ENCODE measurements at regions not wholly inside any gene's neighbourhood (a gene's known extent, or its start where the extent isn't known, plus 50 kb on each side); places are given as distances from the start of the nearest gene placed in this dataset.

GRCh38 chr2:207464007-207464406 lies 65.8 kb upstream of the CREB1 start:
- POLR2A ChIA-PET, result no interaction called here
- no peaks in the 10 kb centered on the region for H3K27me3 ChIP-seq (replicated peaks in 1 of 2; ENCODE audit: control insufficient read depth in 2 of 2, insufficient read depth in 2 of 2, low read length in 1 of 2)
- no peak for DNase-seq (ENCODE audit: low read depth, low spot score)
- no peaks in the 10 kb centered on the region for H4K20me1 ChIP-seq (ENCODE audit: control insufficient read depth, insufficient read depth)
- no peaks in the 10 kb centered on the region for H3K79me2 ChIP-seq (ENCODE audit: control insufficient read depth, insufficient read depth, low read length)
- CTCF ChIA-PET, result interaction anchor here (0.6 kb wide), 1 partner anchor 862 kb away, joined by 3 read pairs; no protein-coding TSS in a partner anchor
- no peak overlapping the region for H3K4me3 ChIP-seq
- no peak for ATAC-seq
- no peak overlapping the region for H2AFZ ChIP-seq (ENCODE audit: control insufficient read depth, low read depth, low read length)
- no peak overlapping the region for H3K27ac ChIP-seq (ENCODE audit: control insufficient read depth, insufficient read depth)
- H3K9ac ChIP-seq (ENCODE audit: control insufficient read depth, insufficient read depth, low read length), result no peak overlapping the region
- BruUV-seq (replicated peaks), result no TSS peak
- no peak for FAIRE-seq
- SMC1A ChIA-PET (ENCODE audit: uncharacterized antibody, unreplicated experiment), result interaction anchor here (0.7 kb wide), 1 partner anchor 478 kb away, joined by 3 read pairs; no protein-coding TSS in a partner anchor
- TF ChIP-seq CHD4 (IDR thresholded peaks at IDR 0.05), result no peak
- no peak for TF ChIP-seq BCLAF1 (IDR thresholded peaks at IDR 0.05)
- no peak for TF ChIP-seq RCOR1 (conservative IDR thresholded peaks at IDR 0.05; ENCODE audit: low read depth, low read length)
- 71% methylated on average over 10 of the region's 10 CpGs for WGBS (ENCODE audit: insufficient coverage, insufficient replicate concordance, low lambda C conversion rate, missing lambda C conversion rate)
- intact Hi-C loops (cut with micrococcal nuclease; ENCODE audit: unreplicated experiment), result no loop called here
- in situ Hi-C loops (cut with MboI), result no loop called here
- no peaks in the 10 kb centered on the region for H3K9me3 ChIP-seq (replicated peaks; ENCODE audit: control insufficient read depth, insufficient read depth, low read length)
- no peak overlapping the region for H3K4me2 ChIP-seq (ENCODE audit: control insufficient read depth, insufficient read depth)
- RAD21 ChIA-PET (ENCODE audit: unreplicated experiment), result no interaction called here
- peaks cover 11% of the 10 kb centered on the region for H3K4me1 ChIP-seq (ENCODE audit: control insufficient read depth, insufficient read depth, low read length)
- no peaks in the 10 kb centered on the region for H3K36me3 ChIP-seq (ENCODE audit: control insufficient read depth in 2 of 2, insufficient read depth in 2 of 2, low read length in 1 of 2)

- RAD21 ChIA-PET (ENCODE audit: unreplicated experiment), result no interaction called here
- H3K36me3 ChIP-seq (ENCODE audit: control insufficient read depth in 2 of 2, insufficient read depth in 2 of 2, low read length in 1 of 2), result no peaks in the 10 kb centered on the region
- CTCF ChIA-PET, result interaction anchor here (0.7 kb wide), 1 partner anchor 302 kb away, joined by 3 read pairs; no protein-coding TSS in a partner anchor
- no peak overlapping the region for H3K27ac ChIP-seq (ENCODE audit: control insufficient read depth, insufficient read depth)
- TF ChIP-seq ASH2L (IDR thresholded peaks at IDR 0.05; ENCODE audit: borderline replicate concordance, low read depth), result no peak
- no peak for TF ChIP-seq CEBPZ (IDR thresholded peaks at IDR 0.05; ENCODE audit: low read depth, low read length)
- no peak for TF ChIP-seq RBBP5 (conservative IDR thresholded peaks at IDR 0.05)
- TF ChIP-seq IRF4 (IDR thresholded peaks at IDR 0.05; ENCODE audit: low read depth, low read length), result no peak
- in situ Hi-C loops (cut with MboI), result no loop called here
- WGBS (ENCODE audit: insufficient coverage, insufficient replicate concordance, low lambda C conversion rate, missing lambda C conversion rate), result 93% methylated on average over 1 of the region's 1 CpG
- BruUV-seq (replicated peaks), result no TSS peak
- intact Hi-C loops (cut with micrococcal nuclease; ENCODE audit: unreplicated experiment), result no loop called here
- SMC1A ChIA-PET (ENCODE audit: uncharacterized antibody, unreplicated experiment), result no interaction called here
- H3K27me3 ChIP-seq (replicated peaks in 1 of 2; ENCODE audit: control insufficient read depth in 2 of 2, insufficient read depth in 2 of 2, low read length in 1 of 2), result no peaks in the 10 kb centered on the region
- H3K79me2 ChIP-seq (ENCODE audit: control insufficient read depth, insufficient read depth, low read length), result no peaks in the 10 kb centered on the region
- H2AFZ ChIP-seq (ENCODE audit: control insufficient read depth, low read depth, low read length), result no peak overlapping the region
- no peak overlapping the region for H3K9ac ChIP-seq (ENCODE audit: control insufficient read depth, insufficient read depth, low read length)
- H3K4me2 ChIP-seq (ENCODE audit: control insufficient read depth, insufficient read depth), result no peak overlapping the region
- no peak overlapping the region for H3K4me3 ChIP-seq
- POLR2A ChIA-PET, result no interaction called here
- ATAC-seq, result no peak
- DNase-seq (ENCODE audit: low read depth, low spot score), result no peak
- H4K20me1 ChIP-seq (ENCODE audit: control insufficient read depth, insufficient read depth), result no peaks in the 10 kb centered on the region
- no peaks in the 10 kb centered on the region for H3K4me1 ChIP-seq (ENCODE audit: control insufficient read depth, insufficient read depth, low read length)
- FAIRE-seq, result no peak
- H3K9me3 ChIP-seq (replicated peaks; ENCODE audit: control insufficient read depth, insufficient read depth, low read length), result no peaks in the 10 kb centered on the region
Observed at GRCh38 chr2:207465894-207466293, 63.9 kb upstream of the CREB1 start.

All from GM12878 (cell line).